Hematopoietic multipotent progenitor cell (in vitro differentiated cells): ENCODE measurements at regions not wholly inside any gene's neighbourhood (a gene's known extent, or its start where the extent isn't known, plus 50 kb on each side); places are given as distances from the start of the nearest gene placed in this dataset.
A peak's percentile ranks its signal among the peaks of the same experiment; 100 is the strongest.

Experiments
- DNase-seq, 3 donors: peaks; one replicate each; pipeline ENCODE4 v3.0.0-alpha.2; 2011 to 2015; ENCODE audit warnings: low read depth in 2 of 3, low spot score in 2 of 3

GRCh38 chr5:124869426-124870033 lies 123.1 kb upstream of the ZNF608 start:
- DNase-seq = no peak

GRCh38 chr5:124870070-124870469 lies 123.6 kb upstream of the ZNF608 start:
- DNase-seq = no peak

- no peak for DNase-seq
Observed at GRCh38 chr5:124871303-124871702, 124.9 kb upstream of the ZNF608 start.

GRCh38 chr5:124872086-124872485 lies 125.6 kb upstream of the ZNF608 start:
- peak in 1 of 3 donors; percentile 19 for DNase-seq

DNA sequence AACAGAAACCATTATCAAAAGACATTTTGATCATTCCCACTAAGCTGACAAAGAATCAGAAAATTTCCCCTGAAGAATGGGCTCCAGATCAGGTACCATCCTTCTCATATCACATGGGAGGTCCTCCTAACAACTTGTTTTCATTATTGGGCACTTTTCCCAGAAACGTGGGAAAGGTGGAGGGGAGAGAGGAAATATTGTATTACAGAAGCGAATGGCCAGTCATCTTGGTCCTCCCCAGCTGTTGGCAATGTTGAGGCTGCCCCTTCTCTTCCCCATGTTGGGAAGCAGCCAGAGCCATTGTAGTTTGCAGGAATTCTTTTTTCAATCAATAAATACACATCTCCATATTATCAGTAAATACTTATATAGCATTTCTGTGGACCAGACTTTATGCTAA lies 126.2 kb upstream of the ZNF608 start:
- no peak for DNase-seq

GRCh38 chr5:124873188-124873587 lies 126.7 kb upstream of the ZNF608 start:
- no peak for DNase-seq

DNA sequence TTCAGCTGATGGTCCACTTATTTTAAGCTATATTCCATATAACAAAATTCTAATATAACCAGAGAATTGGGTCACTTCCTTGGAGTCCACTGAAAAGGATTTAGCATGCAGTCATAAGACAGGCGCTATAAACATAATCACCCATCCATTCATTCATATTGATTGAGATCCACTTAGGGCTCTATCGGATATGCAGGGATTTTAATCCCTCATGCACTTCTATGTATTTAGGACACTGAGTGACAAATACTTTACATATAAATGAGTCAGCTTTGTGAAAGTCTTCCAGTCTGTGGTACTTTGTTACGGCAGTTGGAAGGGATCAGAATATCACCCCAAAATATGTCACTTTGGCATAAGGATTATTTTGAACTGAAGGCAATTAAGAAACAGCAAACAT lies 127.3 kb upstream of the ZNF608 start:
- no peak for DNase-seq

DNA sequence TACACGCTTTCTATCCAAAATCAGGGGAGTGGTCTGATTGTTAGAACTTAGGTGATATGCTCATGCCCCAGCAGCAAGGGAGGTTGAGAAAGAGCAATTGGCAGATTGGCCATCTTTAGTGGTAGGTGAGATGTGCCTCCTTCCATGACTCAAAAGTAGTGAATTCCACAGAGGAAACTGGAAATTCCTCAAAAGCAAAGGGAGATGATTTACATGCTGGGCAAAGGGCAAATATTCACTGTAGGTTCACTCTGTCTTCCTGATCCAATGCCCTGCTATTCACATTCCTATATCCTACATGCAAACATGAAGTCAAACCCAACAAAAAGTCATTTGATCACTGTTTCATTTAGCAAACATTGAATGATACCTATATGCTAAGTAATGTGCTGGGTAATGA lies 130.1 kb upstream of the ZNF608 start:
- no peak for DNase-seq

GRCh38 chr5:124876983-124877382 lies 130.5 kb upstream of the ZNF608 start:
- no peak for DNase-seq

DNA sequence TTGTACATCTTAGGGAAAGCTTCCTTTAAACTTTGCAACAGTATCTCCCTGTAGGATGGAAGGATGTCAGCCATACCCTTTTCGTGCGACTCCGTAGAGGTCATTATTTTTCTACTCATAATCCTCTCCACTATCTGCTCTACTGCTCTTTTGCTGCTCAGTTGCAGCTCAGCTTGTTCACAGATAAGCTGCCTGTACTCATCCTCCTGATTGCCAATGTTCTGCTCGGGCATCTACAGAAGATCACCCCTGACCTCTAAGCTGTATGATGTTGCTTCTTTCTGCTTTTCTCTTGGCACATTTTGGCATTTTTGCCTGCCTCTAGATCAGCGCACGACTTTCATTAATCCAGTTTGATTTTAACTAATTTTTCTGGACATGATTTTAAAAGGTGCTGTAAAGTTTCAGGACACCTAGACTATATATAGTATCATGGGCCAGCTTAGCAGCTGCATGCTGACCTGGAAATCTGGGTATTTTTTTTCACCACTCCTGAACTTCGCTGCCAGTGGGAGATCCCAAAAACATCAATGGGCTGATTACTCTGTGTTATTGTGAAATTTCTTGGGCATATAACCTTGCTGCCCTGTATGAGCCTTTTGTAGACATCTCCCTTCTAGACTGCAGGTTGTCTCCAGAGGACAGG lies 131.2 kb upstream of the ZNF608 start:
- DNase-seq = no peak

- DNase-seq = peak in 1 of 3 donors; percentile 13
Observed at GRCh38 chr5:124878583-124879342, 132.3 kb upstream of the ZNF608 start.

- peak in 2 of 3 donors; percentile 14 to 68 for DNase-seq
Observed at GRCh38 chr5:124880903-124881697, 134.7 kb upstream of the ZNF608 start.

DNA sequence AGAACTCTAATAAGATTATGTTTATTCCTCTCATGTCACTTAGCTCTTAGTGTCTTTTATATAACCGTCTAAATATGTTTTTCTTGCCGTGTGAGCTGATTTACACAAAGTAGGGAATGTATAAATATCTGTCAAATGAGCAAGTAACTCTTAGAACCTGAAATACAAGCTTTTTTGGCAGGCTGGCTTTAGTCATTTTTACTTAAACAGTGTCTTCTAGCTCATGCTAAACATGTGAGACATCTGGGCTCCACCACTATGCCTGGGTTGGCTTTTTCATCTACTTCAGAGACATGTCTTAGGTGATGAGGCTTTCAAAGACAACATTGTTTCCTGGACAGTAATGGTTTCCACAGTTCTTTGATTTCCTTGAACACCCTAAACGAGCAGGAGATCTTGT lies 137.2 kb upstream of the ZNF608 start:
- no peak for DNase-seq

DNA sequence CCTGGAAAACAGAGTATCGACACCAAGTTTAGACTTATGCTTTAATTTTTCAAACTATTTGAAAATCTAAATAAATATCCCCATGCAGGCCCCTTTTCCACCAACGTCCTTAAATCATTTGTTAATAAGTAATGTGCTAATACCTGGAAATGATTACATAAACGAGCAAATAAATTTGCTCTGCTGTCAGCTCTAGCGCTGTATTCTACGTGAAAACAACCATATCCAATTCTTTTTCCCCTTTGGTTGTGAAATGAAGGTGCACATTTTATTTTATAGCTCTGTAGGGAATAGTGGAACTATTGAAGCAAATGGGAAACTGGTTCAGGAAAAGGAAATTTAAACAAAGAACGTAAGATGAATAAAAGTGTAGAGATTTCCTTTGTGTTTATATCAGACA lies 137.7 kb upstream of the ZNF608 start:
- DNase-seq = no peak

GRCh38 chr5:124885490-124885889 lies 139.1 kb upstream of the ZNF608 start:
- no peak for DNase-seq

DNA sequence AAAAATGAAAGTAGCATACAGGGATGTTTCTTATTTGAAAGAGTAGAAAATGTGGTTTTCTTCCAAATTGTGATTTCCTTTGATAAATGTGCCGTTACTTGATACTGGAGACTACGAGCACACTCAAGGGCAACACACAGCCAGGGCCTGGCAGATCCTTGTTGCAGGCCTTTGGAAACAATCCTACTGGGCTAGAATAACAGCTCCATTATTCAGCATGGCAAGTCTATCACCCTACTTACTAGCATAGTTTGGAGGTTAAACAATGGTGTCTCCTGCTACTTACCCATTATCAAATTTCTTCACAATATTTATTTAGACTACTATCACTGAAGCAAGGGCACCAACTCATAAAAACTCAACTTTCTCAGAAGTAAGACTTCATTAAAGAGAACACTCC lies 140.8 kb upstream of the ZNF608 start:
- no peak for DNase-seq

- DNase-seq = no peak
Observed at GRCh38 chr5:124888050-124888506, 141.6 kb upstream of the ZNF608 start.

DNA sequence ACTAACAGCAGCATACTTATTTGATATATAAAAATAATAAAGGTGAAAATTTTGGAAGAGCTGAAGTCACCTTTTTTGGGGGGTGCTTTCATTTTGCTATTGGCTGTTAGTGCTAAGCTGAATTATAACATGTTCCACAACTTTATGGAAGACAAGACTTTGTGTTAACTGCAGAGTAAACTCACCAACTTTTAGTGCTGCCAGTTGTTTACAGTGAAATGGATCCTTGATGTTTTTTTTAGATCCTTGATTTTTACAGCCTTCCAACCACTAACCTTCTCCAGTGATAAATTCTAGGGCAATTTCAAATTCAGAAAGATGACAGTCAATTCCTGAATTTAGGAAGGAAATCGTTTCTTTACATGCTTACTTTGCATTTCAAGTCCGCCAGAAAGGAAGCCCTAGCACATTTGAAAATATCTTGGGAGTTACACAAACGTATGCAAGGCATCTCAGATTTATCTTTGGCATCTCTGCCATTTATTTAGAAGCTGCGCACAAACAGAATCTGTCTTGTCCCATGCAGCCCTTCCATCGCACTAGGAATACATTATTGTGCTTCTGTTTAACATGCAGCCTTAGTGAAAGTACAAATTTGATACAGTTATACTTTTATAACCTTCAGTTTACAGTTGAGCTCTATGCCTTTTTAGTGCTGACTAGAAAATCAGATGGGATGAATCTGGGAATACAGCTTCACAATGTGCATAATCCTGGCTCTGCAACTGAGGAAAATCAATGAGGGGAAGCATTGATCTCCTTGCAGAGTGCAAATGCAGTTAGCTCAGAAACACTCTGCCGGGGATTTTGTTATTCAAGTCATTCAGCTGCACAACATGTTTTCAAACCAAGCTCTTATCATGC lies 142.4 kb upstream of the ZNF608 start:
- no peak for DNase-seq

GRCh38 chr5:124889486-124889825 lies 143.0 kb upstream of the ZNF608 start:
- DNase-seq = no peak

DNA sequence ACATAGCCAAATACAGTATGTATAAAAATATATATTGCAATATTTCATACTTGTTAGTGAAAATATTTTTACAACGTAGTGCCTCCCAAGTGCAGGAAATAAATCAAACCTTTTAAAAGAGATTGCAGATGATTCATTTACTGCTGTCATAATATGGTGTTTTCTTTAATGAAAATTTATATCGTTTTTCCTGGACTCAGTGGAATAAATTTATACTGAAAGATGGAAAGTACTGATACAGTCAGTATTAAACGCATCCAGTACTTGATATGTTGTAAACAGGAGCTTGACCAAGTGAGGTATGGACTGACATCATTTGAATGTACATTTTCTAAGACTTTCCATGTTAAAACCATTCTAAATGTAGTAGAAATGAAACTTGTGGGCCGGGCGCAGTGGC lies 143.4 kb upstream of the ZNF608 start:
- no peak for DNase-seq
